Activated CD8-positive, alpha-beta memory T cell treated with anti-CD3 and anti-CD28 coated beads, Interleukin-2, amount 50 U/mL, for 24 hours (primary cell): ENCODE measurements at regions not wholly inside any gene's neighbourhood (a gene's known extent, or its start where the extent isn't known, plus 50 kb on each side); places are given as distances from the start of the nearest gene placed in this dataset.
"Not testable (repeated sequence)": the region's sequence is repeated elsewhere in the genome, so short reads cannot be mapped to it uniquely, and the experiment has no call there.

Experiments used
- DNase-seq: peaks from one replicate; pipeline ENCODE4 v3.0.0-alpha.2; 2020; ENCODE audit errors: extremely low read depth

DNA sequence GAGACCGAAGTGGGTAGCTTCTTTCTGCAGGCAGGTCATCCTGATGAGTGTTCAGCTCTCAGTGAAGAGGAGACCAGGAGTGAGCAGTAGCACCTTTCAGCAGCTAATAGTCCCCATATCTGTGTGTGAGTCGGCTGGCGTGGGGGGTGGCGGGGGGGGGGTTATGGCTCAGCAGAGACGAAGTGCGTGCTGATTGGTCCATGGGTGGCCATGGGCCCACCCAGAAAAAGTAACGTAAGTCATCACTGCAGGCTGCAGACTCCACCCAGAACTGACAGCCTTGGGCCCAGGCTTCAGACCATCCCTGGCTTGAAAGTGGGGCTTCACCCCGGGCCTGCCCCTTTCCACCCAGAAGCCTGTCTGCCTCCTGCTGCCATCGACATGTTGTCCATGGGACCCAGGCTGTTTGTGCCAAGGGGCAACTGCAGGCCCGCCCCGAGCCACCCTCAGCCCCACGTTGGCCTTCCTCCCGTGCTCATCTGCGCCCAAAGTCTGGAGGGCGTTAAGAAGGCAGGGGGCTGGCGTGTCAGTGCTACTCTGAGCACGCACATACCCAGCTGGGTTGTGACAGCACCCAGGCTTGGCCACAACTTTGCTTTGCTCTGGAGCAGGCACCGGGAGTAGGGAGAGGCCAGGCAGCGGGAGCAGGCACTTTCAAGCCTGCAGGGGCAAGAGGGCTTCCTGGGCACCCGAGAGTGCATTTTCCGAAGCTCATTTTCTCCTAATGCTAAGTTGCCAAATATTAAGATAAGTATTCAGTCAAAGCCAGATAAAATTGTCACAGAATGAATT lies 511.7 kb upstream of the CDIN1 start:
- DNase-seq, result no peak

DNA sequence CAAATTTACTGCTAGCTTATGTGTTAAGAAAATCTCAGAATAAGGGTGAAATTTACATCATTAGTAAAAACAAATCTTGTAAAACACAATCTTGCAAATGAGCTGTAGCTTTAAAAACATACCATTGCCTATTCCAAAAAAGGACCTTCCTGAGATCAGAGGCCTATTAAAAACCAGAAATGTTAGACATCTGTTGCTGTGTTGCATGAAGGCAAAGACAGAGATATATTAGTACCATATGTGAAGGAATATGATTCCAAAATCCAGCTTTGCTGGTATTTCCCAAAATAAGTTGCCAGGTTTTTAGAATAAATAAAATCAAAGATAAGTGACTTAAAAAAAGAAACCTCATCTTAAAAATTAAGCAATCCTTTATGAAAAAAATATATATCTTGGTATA lies 504.1 kb upstream of the CDIN1 start:
- DNase-seq, result no peak

DNA sequence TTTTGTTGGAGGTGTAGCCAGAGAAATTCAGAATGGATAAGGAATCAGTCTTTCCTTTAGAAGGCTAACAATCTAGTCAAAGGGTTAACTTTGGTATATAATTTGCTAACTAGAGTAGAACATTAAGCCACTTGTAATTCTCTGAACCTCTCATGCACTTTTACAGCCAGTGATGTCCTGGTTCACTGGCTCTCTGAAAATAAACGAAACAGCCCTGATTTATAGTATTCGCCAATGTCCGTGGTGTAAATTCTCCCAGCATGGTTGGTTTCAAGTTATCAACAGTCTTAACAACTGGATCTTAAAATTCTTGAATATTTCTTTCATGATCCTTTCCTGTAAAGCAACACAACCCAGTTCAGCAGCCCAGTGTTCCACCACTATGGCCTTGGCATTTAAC lies 500.4 kb upstream of the CDIN1 start:
- DNase-seq, result no peak

DNA sequence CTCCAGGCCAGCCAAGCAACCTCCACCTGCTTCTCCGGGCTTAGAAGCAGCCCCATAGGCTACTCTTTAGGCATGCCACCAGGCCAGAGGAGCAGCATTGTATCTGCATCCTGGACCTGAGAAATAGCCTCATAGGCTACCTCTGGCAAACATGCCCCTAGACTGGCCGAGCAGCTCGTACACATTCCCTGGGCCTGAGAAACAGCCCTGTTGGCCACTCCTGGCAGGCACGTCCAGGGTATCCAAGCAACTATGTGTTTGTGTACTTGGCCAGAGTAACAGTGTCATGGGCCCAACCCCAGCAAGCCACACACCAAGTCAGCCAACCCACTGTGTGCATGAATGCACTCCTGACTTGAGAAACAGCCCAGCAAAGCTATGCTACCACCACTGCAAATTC lies 498.7 kb upstream of the CDIN1 start:
- DNase-seq, result no peak

DNA sequence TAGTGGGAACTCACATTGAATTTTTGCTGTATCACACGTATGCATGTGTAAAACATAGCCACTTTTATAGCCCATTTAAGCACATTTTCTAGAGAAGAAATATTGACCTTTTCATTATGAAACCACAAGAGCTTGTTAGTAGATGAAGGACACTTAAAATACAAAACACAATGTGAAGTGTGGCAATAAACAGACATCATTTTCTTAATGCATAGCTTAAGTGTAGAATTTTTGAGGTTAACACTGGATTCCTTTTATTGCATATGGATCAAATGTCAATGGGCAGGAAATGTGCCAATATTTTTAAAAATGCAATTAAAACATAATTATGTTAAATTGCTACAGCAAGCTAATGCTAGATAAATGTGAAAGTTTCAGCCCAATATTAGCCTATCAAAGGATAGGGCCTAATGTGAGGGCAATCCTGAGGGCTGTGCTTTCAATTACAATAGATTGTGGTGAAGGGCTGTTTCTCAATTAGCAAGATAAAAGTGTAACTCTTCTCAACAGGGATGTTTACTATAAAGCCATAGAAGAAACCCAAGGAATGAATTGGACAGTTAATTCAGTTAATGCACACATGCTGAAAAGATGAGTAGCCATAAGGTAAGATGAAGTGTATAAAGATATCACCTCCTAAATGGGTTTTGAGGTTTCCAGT lies 489.0 kb upstream of the CDIN1 start:
- DNase-seq, result no peak

DNA sequence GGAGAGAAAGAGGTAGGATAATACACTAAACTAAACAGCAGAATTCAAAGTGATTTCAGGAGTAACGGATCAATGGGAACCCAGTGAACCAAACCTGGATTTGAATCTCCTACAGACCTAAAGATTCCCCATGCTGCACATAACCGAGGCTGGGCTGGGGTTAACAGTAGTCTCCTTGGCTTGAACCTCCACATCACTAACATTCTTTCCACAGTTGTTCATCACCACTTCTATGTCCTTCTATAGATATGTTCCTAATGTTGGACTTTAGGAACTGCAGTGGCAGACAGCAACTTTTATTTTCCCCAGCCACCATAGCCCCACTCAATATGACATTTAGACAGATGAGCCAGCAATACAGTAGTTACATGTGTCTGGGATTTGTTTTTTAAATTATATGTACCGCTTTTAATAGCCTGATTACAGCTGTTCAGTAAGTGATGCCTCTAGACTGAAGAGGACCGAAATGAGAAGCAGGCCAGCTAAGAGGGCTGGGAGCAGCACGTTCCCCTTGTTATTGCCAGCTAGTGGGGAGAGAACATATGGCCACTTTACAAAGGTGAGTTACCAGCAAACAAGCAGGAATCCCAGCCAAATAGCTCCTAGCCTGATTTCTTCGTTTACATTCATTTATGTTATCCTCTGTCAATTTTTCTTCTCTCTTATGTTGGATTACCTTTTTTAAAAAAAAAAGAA lies 472.6 kb upstream of the CDIN1 start:
- DNase-seq, result no peak

DNA sequence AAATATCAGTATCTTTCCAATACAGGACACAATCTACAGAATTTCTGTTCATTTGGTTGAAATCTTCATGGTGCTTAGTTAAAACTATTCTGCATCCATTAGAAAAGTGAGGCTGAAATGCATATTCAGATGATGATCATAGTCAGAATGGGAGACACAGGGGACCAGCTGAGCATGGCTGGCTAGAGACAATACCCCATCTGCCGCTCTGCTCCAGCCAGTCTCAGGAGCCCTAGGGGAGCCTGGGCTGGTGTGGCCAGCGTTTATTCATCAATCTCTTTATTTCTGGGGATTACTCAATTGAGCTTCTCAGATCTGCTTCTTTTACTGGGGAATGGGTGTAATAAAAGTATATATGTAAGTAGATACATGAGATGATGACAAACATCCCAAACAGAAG lies 470.9 kb upstream of the CDIN1 start:
- no peak for DNase-seq

DNA sequence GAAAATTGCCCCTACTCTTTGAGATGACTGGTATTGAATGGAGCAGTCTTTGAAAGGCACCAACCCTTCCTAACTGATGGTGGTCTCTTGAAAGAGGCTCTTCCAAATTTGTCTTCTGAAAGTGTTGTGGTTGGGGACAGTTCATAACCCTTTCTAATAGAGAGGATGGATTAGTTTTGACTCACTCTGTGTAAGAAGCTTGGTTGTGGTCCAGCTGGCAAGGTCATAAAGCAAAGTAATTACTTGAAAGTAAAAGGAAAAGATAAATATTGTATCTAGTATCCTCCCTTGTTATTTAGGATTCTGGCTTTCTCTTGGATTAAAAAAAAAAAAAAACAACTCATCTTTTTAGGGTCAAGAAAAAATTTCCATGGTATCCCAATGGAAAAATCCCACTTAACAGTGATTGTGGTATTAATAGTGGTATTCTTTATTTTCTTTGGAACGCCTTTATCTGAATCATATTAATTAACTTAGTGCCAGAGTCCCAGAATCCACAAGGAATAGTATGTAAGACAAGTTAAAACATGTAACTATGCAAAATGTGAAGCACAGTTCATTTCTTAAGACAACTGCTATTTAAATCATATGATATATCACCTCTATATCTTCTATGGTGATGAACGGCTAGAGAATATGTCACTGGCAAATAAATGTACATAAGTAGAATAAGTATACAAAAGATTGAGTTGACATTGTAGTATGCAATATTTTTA lies 469.3 kb upstream of the CDIN1 start:
- DNase-seq, result no peak

DNA sequence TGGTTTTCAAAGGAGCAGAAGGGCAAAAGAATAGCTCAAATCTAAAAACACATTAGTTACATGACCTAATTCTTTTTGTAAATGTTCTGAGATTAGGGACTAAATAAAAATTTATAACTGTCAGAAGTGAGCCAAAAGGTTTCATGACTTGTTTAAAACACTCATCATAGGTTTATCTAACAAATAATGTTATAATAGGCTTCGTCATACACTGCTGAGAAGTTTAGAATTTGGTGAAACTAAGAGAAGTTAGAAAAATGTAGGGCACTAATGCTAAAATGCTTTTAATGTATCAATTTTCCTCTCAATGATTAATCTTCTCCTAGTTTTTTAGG lies 468.8 kb upstream of the CDIN1 start:
- no peak for DNase-seq

DNA sequence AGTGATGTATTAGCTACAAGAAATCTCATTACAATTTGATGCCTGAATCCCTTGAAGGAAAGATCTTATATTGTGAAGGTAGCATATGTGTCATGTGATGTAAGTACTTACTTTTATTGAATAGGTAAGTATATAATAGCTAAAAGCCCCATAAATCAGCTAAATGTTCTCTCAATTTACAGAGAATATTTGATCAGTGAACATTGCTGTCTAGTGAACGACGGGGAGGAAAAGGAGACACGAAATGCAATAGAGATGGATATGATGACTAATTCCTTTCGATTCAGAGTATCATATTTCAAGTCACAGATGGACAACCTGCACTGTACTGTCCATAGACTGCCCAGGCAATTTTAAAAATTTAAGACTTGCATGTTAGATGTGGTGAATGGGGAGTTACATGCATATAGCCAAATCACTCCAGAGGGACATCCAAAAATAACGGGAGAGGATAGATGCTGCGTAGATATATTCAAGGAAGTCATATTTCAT lies 462.1 kb upstream of the CDIN1 start:
- no peak for DNase-seq

DNA sequence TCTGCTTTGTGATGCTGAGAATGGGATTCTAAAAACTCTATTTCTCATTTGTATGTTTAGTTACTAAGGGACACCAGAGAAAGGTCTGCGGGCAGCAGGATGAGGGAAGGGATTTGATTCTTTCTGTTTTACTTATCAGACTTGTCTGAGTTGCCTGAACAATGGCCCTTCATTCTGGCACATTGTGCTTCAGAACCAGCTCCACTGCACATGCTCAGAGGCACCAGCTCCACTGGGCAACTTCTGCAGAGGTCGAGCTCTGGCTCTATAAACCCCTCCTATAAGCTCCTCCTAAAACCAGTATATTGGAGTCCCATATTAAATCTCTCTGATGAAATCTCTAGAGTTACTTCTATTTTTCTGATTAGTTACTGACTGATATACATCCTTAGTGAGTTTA lies 453.2 kb upstream of the CDIN1 start:
- DNase-seq, result no peak

DNA sequence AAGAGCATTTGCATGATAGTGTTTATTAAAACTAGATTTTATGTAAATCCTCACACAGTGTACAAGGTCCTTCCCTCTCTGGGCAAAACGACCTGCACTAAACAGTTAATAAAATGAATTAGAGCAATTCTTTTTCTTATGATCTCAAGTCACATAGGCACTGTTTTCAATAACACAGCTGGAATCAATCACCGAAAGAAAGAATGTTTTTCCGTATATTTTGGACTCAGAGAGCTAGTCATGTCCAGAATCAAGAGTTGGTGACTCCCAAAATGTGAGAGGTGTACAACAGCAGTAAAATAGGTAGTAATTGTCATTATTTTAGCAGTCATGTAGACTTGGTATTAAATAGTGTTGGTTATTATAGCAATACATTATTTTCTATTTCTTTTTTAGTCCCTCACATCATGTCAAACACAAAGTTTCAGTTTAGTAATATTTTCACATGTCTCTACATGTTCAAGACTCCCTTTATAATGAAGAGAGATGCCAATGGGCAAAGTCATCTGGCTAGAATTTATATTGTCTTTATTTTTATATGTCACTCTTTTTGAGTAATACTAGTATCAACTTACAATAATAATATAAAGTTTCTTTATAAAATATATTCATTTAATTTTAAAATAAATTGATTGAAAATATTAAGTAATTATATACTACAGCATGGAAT lies 448.6 kb upstream of the CDIN1 start:
- DNase-seq, result no peak

DNA sequence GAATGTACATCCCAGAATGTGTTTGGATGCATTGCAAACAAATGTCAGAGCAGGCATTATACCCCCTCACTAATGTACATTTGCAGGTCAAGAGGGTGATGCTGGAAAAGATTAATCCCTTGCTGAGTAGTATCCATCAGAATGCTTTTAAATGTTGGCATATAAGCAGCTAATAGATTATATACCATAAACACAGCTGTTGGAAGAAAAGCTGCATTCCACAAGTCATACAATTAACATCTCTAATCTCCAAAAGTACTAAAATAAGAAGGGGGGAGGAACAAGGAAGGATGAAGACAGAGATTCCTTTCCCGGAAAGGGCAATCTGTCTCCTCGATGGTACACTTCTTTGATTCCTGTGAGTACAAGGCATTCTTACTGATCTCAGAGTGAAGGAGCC lies 445.7 kb upstream of the CDIN1 start:
- DNase-seq, result no peak

DNA sequence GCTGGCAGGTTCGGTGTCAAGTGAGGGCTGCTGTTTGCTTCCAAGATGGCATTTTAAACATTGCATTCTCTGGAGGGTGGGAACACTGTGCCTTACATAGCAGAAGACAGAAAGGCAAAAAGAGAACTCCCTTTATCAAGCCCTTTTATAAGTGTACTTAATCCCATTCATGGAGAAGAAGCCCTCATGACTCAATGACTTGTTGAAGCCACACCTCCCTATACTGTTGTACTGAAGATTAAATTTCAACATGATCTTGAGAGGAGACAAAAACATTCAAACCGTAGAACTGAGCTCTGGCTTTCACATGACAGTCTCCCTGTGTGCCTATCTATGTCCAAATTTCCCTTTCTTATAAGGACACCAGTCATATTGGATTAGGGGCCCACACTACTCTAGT lies 443.4 kb upstream of the CDIN1 start:
- DNase-seq, result no peak

DNA sequence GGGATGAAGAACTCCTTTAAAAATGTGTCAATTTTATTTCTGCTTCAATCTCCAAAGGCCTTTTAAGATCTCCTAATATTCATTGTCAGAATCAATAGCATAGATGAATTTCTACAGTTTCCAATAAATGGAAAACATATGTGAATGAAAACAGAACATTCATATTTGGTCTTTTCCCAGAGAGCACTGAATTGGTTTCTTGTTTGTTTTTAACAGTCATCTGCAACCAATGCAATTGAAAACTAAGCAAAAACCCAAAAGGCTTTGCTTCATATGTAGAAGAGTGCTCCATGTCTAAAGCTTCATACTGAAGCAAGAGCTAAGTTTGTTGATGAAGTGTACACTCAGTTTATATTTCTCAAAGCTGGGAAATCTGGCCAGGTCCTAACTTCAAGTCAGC lies 426.5 kb upstream of the CDIN1 start:
- no peak for DNase-seq

DNA sequence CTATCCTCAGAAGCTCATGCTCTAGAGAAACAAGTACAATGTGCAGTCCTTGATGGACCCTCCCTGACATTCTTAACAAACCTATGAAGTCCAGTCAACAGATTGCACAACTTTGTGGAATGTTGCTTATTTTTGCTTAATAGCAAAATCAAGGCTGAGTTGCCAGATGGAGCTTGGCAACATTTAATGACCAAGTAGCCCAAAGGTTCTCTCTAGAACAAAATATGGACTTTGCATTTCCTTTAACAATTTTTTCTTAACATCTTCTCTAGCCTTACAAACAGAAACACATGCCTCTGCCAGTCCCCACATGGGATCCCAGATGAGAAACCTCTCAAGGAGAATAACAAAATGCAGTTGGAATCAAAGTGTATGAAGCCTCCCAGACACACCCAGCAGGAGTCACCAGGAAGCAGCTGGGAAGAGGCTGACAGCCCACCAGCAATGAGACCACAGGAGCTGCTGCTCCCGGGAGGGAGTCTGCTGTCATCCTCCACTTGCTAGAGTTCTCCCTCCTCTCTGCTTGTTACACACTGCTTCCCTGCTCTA lies 422.5 kb upstream of the CDIN1 start:
- no peak for DNase-seq

DNA sequence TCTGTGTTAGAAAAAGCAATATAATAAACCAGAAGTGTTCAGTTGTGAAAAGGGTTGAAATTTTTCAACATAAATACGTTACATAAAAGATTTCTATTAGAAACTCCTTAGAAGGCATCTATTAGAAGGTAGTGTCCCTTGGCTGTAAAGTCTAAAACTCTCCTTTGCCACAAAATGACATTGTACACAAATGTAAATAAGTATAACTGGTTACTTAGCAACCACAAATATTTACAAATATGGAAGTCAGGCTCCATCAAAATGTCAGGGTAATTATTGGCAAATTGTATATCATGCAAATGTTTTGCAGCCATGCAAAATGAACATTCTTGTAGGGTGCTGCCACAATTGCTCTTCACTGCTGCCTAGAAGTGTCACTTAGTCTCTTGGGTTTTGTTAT lies 419.1 kb upstream of the CDIN1 start:
- no peak for DNase-seq

DNA sequence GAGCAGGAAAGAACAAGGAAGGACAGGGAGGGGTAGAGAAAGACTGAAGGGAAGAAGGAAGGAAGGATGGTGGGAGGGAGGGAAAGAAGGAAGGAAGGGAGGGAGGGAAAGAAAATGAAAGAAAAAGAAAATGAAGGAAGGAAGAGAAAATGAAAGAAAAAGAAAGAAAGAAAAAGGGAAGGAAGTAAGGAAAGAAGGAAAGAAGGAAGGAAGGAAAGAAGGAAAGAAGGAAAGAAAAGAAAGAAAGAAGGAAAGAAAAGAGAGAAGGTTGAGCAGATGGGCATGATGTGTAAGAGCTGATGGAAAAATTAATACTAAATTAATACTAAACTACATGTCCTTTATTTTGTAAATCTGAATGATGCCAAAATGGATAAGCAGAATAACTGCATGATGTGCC lies 418.3 kb upstream of the CDIN1 start:
- no peak for DNase-seq

DNA sequence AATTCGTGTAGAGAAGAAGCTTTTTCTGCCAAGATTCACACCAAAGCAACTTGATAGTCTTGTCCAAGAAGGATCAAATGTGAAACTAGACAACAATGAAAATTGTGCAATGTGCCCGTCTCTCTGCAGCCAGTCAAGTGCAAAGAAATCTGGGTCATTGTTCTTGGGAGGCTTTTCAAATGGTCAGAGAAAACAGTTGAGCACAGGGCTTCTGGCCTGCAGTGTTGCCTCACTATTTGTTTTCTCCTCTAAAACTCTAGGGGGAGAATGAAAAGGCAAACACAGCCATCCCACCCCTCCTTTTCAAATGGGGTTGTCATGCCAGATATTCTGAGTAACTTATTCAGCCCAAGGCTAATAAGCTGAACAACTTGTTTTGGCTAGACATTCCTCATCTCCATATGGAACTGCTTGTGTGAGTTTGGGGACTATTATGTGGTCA lies 417.6 kb upstream of the CDIN1 start:
- no peak for DNase-seq

DNA sequence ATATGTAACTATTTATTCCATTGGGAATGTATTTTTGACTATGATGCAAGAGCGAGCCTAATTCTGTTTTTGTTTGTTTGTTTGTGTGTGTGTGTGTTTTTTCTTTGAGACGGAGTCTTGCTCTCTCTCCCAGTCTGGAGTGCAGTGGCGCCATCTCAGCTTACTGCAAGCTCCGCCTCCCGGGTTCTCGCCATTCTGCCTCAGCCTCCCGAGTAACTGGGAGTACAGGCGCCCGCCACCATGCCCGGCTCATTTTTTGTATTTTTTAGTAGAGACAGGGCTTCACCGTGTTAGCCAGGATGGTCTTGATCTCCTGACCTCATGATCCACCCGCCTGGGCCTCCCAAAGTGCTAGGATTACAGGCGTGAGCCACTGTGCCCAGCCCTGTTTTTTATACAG lies 415.4 kb upstream of the CDIN1 start:
- not testable (repeated sequence) for DNase-seq

DNA sequence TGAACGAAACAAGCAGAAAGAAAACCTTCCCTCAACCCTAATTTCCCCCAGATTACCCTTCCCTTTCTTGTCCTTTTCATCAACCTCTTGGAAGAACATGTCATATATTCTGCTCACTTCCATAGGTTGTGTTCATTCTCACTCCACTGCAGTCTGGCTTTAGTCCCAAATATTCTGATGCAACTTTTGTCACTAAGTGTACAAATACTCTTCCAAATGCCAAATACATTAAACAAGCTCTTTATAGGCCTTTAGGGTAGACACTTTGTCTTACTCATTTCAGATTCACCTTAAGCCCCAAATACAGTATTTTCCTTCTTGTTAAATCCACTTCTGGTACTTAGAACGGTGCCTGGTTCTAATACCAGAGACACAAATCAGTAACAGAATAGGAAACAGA lies 406.5 kb upstream of the CDIN1 start:
- no peak for DNase-seq
